HUDEP-2 (cell line): ENCODE measurements at regions not wholly inside any gene's neighbourhood (a gene's known extent, or its start where the extent isn't known, plus 50 kb on each side); places are given as distances from the start of the nearest gene placed in this dataset.
A peak's percentile ranks its signal among the peaks of the same experiment; 100 is the strongest.

ENCODE experiments used
- DNase-seq, 76 experiments: peaks; one replicate each; lab custom pipeline; 2025; ENCODE audit not compliant: unreplicated experiment in 76 of 76; lab: John Stamatoyannopoulos, UW

GRCh38 chr1:29489471-29489870 is 253.1 kb downstream of the PTPRU start:
- no peak for DNase-seq

- no peak for DNase-seq
These were observed 252.5 kb downstream of the PTPRU start for GRCh38 chr1:29488794-29489311.

DNA sequence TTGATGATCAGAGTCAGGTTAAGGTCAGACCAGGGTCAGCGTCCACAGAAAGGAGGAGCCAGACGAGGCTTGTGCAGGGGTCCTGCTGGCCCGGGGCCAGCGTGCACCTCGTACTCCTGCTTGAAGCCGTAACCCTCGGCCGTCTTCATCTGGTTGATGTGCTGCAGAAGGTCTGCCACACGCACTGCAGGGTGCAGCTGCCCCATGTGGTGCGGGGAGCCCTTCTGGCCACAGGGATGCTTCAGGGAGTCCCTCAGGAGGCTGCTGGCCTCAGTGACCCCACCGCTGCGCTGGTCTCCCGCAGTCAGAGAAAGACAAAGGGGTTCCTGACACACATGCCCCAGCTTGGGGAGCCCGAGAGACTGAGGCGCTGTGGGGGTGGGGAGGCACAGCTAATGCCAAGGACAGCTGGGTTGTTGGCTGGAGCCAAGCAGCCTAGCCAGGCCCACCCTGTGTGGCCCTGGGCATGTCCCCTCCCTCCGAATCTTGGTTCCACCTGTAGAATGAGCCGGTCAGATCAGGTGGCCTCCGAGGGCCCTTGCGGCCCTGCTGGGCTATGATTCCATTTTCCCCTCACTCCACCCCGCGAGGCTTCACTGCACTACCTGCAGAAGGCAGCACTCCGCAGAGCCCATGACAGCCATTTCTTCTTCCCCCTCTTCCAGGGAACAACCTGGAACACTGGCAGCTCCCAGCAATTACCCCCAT is 251.9 kb downstream of the PTPRU start:
- DNase-seq, result no peak

DNA sequence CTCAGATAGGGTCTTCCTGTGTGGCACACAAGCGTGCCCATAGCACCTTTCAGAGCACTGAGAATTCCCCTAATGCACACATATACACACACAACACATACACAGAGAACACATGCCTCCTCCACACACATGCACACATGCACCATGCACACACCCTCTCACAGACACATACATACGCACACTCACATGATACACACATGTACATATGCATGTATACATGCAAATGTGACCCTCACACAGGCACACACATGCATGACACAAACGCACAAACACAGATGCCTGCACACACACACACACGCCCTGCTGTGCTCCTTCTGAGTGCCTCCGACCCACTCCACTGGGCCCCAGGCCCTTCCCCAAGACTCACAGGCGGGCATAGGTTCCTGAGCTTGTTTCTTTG is 251.0 kb downstream of the PTPRU start:
- no peak for DNase-seq

DNA sequence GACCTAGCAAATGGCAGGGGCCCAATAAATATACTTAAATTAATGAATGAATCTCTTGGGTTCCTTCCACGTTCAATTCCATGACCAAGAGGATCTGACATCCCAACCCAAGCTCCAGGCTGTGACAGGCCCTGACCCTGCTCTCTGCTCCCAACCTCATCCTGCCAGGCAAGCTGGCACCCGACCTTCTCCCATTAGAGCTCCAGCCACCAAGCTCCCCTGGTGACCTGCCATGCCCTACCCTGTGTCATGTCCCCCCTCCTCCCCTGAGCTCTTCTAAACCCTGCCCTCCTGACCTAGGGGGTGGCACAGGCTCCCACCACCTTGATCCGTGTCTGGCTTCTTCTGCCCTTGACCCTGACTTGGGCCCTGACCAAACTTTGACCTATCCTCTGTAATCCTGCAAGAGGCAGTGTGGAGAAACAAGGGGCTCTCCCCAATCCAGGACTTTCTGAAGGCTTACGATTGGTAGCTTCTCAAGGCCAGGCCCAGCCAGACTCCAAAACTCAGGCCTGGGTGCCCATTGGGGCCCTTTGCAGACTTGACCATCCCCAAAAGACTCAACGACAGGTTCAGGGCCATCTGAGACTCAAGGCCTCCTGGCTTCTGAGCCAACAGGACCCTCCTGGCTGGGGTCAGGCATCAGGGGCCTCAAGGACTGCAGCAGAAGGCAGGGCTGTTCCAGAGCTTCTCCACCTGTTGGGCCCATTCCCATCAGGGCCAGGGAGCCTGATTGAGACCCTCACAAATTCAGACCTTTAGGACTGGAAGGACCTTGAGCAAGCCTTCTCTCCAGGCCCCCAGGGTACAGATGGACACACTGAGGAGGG is 249.0 kb downstream of the PTPRU start:
- DNase-seq, result no peak

DNA sequence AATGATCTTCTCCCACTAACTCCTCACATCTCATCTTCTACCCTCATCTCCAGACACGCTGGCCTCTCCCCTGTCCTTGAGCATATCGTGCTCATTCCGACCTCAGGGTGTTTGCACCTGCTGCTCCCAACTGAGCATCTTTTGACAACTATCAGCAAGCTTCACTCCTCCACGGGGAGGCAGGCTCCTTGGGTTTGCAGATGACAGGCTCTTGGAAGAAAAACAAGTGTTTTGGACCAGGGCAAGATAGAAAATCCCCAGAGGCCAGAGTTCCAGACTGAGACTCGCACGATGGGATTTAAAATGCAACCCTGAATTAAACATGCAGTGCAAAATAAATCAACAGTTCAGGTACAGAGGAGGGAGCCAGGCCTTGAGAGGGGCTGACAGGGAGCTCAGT is 246.7 kb downstream of the PTPRU start:
- DNase-seq, result no peak

DNA sequence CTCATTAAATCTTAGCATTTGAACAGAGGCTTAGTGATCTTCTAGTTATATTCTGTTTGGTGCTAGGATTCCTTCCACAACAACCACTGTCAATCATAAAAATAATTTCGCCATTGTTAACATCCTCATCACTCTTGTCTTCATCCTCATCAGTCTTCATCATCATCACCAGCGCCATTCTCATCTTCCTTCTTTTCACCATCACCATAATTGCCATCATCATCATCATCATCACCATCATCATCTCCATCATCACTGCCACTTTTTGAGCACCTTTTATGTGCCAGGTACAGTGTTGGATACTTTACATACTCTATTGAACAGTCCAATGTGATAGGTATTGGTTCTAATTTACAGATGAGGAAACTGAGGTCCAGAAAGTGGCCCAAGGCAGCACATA is 245.7 kb downstream of the PTPRU start:
- no peak for DNase-seq

DNA sequence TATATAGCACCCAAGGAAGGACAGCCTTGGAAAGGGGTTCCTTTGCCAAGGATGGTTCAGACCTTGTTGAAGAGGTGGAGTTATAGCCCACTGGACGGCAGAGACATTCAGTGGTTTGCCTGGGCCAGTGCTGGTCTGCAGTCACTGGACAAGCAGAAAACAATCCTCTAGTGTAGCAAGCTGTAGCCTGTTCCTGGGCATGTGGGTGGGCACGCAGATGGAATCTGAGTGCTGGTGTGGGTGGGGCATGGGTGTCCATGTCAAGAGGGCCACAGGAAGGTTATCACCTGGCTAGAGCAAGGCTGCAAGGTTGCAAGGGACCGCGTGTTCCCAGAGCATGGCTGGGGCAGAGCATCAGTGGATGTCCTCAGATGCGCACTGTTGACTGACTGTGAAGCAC is 244.7 kb downstream of the PTPRU start:
- no peak for DNase-seq

GRCh38 chr1:29478879-29479278 is 242.6 kb downstream of the PTPRU start:
- DNase-seq, result no peak

- DNase-seq, result no peak
These were observed 241.9 kb downstream of the PTPRU start for GRCh38 chr1:29478151-29478791.

DNA sequence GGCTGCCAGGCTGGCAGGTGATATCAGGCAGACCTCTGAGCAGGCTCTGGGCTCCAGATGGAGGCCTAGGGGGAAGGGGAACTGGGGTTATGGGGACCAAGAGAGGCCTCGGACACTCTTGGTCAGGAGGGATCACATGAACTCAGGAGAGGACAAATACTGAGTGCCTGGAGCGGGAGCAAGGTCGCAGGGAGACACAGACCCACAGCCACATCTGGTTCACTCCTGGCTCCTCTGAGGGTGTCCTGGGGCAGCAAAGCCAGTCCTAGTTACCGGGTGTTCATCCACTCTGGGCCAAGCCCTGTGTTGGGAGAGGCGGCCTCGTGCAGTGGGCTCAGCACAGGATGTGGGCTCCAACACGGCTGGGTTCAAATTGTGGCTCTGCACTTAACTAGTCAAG is 239.0 kb downstream of the PTPRU start:
- DNase-seq, result no peak

DNA sequence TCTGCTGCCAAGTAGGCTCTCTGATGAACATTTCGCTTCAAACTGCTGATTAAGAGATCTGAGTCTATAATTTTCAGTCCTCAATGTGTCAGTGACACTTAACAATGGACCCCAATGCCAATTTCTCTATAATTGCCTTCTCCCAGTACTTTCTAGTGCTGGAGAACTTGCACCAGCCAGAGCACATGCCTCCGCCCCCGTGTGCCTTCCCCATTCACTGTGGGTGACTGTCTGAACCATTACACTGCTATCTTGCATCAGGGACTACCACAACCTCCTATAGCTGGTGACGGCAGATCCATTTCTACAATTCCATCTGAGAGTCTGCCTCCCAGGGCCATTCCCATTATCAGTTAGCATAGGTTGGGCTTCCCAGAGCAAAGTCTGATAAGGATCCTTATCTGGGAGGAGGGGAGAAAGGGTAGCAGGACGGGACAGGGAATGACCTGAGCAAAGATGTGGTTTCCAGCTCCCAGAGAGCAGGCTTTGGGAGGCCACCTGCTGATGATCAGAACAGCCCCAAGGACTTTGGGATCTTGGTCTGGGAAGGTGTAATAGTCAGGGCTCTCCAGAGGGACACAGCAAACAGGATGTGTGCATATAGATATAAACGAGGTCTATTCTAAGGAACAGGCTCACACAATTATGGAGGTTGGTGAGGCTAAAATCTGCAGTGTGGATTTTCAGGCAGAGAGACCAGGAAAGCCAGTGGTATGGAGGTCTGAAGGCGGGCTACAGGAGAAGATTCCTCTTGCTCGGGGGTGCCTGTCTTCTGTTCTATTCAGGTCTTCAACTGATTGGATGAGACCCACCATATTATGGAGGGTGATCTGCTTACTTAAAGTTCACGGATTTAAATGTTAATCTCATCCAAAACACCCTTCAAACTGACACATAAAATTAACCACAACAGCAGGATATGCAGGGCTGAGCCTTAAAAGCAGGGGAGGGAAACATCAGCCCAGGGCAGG is 238.2 kb downstream of the PTPRU start:
- DNase-seq, result no peak

GRCh38 chr1:29473161-29473855 is 237.0 kb downstream of the PTPRU start:
- peak in 1 of 76 experiments; percentile 2 for DNase-seq

DNA sequence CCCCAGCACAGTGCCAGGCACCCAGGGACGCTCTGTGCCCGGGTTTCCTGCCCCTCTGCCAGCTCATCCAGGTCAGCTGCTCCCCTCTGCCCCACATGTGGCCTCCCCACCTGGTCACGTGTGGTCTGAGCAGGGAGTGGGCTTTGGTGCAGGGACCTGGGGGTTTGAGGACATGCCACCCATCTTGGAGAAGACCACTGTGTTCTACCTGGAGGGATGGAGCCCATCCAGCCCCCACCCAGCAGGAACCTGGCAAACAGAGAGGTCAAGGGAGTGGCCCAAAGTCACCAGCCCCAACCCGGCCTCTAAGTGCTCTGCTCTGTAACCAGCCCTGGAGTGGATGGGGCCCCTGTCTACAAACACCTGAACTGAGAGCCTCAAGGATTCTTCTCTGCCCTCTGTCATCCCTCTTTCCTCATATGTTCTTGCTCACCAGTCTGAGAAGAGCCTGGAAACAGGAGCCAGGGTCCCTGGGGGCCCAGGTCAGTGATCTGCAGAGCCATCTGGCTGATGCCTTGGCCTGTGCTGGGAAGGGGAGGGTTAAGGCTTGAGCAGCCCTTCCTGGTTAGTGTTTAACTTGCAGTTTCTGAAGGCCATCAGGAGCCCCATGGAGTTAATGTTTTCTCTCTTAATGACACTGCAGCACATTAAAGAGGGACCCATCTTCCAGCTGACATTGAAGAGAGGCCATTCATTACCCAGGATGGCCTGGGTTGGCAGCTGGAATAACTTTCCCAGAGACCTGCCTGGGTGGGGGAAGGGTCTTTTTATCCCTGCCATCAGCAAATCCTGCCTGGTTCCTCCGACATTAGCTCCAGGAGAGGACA is 235.4 kb downstream of the PTPRU start:
- DNase-seq, result no peak

DNA sequence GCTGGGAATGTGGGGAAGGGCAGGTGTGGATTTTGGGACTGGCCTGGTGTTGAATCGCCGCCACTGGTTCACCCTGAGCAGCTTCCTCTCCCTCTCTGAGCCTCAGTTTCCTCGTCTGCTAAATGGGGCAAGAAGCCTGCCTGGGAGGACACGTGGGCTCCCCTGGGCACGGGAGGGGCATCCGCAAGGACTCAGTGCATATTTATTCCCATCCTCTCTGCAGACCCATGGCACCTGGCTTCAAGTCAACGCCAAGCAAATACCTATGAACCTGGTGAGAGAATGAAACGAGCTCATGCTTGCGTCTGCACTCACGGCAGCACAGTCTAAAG is 234.4 kb downstream of the PTPRU start:
- DNase-seq, result no peak

GRCh38 chr1:29470087-29470787 is 233.9 kb downstream of the PTPRU start:
- no peak for DNase-seq

DNA sequence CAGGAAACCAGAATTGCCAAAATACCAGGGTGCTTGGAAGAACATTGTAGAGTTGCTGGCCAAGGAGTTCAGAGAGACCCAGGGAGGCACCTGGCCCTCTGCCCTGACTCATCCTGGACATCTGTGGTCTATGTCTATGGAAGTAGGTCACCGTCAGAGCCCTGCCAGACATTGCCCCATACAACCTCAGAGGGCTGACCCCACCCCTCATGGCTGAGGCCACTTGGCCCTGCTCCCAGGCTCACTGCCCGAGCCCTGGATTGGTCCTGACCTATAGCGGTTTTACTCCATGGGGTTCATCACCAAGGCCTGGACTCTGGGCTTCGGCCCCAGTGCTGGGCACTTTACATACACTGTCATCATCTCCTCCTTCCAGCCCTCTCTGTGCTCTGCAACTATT is 233.1 kb downstream of the PTPRU start:
- no peak for DNase-seq
